ENCODE measurements at regions not wholly inside any gene's neighbourhood (a gene's known extent, or its start where the extent isn't known, plus 50 kb on each side); places are given as distances from the start of the nearest gene placed in this dataset.

DNA sequence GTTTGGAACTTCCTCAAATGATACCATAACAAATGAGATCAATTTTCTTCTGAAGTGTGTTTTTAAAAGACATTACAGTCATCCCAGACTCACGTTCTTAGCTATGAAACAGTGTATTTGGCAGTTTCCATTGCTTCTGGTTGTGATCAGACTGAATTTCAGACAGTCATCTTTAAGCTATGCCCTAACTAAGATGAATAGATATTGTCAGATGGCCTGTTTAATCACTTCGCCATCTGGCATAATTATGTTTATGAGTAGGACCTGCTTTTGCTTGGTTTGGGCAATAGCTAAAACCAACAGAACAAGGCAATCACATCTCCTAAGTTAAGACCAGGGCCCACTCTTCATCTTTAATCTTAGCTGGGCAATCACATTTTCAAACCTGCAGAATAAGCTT, 313.1 kb downstream of the SV2B start (continued):
- TF ChIP-seq, protein P1, sequence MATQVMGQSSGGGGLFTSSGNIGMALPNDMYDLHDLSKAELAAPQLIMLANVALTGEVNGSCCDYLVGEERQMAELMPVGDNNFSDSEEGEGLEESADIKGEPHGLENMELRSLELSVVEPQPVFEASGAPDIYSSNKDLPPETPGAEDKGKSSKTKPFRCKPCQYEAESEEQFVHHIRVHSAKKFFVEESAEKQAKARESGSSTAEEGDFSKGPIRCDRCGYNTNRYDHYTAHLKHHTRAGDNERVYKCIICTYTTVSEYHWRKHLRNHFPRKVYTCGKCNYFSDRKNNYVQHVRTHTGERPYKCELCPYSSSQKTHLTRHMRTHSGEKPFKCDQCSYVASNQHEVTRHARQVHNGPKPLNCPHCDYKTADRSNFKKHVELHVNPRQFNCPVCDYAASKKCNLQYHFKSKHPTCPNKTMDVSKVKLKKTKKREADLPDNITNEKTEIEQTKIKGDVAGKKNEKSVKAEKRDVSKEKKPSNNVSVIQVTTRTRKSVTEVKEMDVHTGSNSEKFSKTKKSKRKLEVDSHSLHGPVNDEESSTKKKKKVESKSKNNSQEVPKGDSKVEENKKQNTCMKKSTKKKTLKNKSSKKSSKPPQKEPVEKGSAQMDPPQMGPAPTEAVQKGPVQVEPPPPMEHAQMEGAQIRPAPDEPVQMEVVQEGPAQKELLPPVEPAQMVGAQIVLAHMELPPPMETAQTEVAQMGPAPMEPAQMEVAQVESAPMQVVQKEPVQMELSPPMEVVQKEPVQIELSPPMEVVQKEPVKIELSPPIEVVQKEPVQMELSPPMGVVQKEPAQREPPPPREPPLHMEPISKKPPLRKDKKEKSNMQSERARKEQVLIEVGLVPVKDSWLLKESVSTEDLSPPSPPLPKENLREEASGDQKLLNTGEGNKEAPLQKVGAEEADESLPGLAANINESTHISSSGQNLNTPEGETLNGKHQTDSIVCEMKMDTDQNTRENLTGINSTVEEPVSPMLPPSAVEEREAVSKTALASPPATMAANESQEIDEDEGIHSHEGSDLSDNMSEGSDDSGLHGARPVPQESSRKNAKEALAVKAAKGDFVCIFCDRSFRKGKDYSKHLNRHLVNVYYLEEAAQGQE (IDR thresholded peaks at IDR 0.05; ENCODE audit: low read depth), result no peak
- TF ChIP-seq ZNF274 (IDR thresholded peaks at IDR 0.05; ENCODE audit: low read depth, low read length) (no peak), SIN3A (IDR thresholded peaks at IDR 0.05; ENCODE audit: low read depth) (no peak), CBX3 (IDR thresholded peaks at IDR 0.05; ENCODE audit: low read depth) (no peak), SRF (IDR thresholded peaks at IDR 0.05; ENCODE audit: low read depth) (no peak), ATF3 (IDR thresholded peaks at IDR 0.05) (no peak)

DNA sequence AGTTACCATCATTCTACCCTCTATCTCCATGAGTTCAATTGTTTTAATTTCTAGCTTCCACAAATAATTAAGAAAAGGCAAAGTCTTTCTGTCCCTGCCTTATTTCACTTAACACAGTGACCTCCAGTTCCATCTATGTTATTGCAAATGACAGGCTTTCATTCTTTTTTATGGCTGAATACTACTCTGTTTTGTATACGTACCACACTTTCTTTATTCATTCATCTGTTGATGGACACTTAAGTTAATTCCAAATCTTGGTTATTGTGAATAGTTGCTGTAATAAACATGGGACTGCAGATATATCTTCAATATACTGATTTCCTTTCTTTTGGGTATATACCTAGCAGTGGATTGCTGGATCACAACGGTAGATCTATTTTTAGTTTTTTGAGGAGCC, 314.1 kb downstream of the SV2B start:
- Histone ChIP-seq H3K4me2 (ENCODE audit: low read length) (no peak overlapping the region), H2AFZ (ENCODE audit: low read depth, low read length, poor library complexity, severe bottlenecking) (no peak overlapping the region), H3K79me2 (ENCODE audit: insufficient read depth, low read length) (no peaks in the 10 kb centered on the region), H3K36me3 (ENCODE audit: control insufficient read depth in 1 of 2, insufficient read depth in 2 of 2, low read length in 2 of 2) (no peaks in the 10 kb centered on the region), H3K4me1 (ENCODE audit: control insufficient read depth in 1 of 2, insufficient read depth in 2 of 2, low read length in 2 of 2) (no peaks in the 10 kb centered on the region), H3K9me2 (ENCODE audit: insufficient read depth) (no peaks in the 10 kb centered on the region), H3K4me3 (replicated peaks in 1 of 2; ENCODE audit: low read depth in 1 of 2, low read length in 2 of 2) (no peak overlapping the region), H4K20me1 (ENCODE audit: insufficient read depth) (no peaks in the 10 kb centered on the region), H3K27ac (ENCODE audit: low read depth, low read length) (no peak overlapping the region), H3K27me3 (ENCODE audit: insufficient read depth, low read length) (no peaks in the 10 kb centered on the region), H3K9ac (ENCODE audit: low read length) (no peak overlapping the region), H3K9me3 (ENCODE audit: control insufficient read depth in 1 of 2, insufficient read depth in 1 of 2, low read depth in 1 of 2, low read length in 2 of 2) (no peaks in the 10 kb centered on the region)
- no peak for TF ChIP-seq TCF7L2 (IDR thresholded peaks at IDR 0.05; ENCODE audit: borderline replicate concordance, extremely low read depth, insufficient read depth, insufficient read length)
- TF ChIP-seq EGR1 (IDR thresholded peaks at IDR 0.05; ENCODE audit: low read depth), result no peak
- no peak for TF ChIP-seq FOSL1 (IDR thresholded peaks at IDR 0.05; ENCODE audit: low read depth)
- TF ChIP-seq CEBPB (IDR thresholded peaks at IDR 0.05; ENCODE audit: low read depth), result no peak
- TF ChIP-seq, protein P2, sequence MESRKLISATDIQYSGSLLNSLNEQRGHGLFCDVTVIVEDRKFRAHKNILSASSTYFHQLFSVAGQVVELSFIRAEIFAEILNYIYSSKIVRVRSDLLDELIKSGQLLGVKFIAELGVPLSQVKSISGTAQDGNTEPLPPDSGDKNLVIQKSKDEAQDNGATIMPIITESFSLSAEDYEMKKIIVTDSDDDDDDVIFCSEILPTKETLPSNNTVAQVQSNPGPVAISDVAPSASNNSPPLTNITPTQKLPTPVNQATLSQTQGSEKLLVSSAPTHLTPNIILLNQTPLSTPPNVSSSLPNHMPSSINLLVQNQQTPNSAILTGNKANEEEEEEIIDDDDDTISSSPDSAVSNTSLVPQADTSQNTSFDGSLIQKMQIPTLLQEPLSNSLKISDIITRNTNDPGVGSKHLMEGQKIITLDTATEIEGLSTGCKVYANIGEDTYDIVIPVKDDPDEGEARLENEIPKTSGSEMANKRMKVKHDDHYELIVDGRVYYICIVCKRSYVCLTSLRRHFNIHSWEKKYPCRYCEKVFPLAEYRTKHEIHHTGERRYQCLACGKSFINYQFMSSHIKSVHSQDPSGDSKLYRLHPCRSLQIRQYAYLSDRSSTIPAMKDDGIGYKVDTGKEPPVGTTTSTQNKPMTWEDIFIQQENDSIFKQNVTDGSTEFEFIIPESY (IDR thresholded peaks at IDR 0.05; ENCODE audit: extremely low read depth, insufficient replicate concordance, low read length), result no peak
- no peak for TF ChIP-seq ATF3 (IDR thresholded peaks at IDR 0.05)
- no peak for TF ChIP-seq RAD21 (IDR thresholded peaks at IDR 0.05; ENCODE audit: low read depth)
- TF ChIP-seq POLR2AphosphoS5 (IDR thresholded peaks at IDR 0.05; ENCODE audit: low read depth, low read length), result no peak
- no peak for TF ChIP-seq ZFX (IDR thresholded peaks at IDR 0.05)
- TF ChIP-seq, protein P1 (IDR thresholded peaks at IDR 0.05; ENCODE audit: low read depth), result no peak
- ChIA-PET RAD21 (ENCODE audit: low non-redundant PET in 1 of 2, low total read pairs in 2 of 2, uncharacterized antibody in 2 of 2, unreplicated experiment in 2 of 2) (no interaction called here), POLR2A (no interaction called here), CTCF (no interaction called here)
- no peak for DNase-seq (ENCODE audit: low read depth, low spot score)
- no TSS peak for BruUV-seq (replicated peaks)
- intact Hi-C loops (cut with micrococcal nuclease), result no loop called here
- ATAC-seq, result no peak

Measured in HCT116 (cell line).